ENCODE measurements at regions not wholly inside any gene's neighbourhood (a gene's known extent, or its start where the extent isn't known, plus 50 kb on each side); places are given as distances from the start of the nearest gene placed in this dataset.
"Not testable (repeated sequence)": the region's sequence is repeated elsewhere in the genome, so short reads cannot be mapped to it uniquely, and the experiment has no call there.

- peak; percentile 1 for DNase-seq
These were observed 1111.8 kb downstream of the TAF11L14 start for GRCh38 chr5:18745988-18746615.

- DNase-seq, result no peak
These were observed 1115.5 kb downstream of the TAF11L14 start for GRCh38 chr5:18749763-18750162.

- DNase-seq, result no peak
These were observed 1118.1 kb downstream of the TAF11L14 start for GRCh38 chr5:18752317-18752716.

- DNase-seq, result no peak
These were observed 1119.9 kb downstream of the TAF11L14 start for GRCh38 chr5:18754201-18754600.

- no peak for DNase-seq
These were observed 1127.5 kb downstream of the TAF11L14 start for GRCh38 chr5:18761801-18762200.

GRCh38 chr5:18764161-18764560, 1129.9 kb downstream of the TAF11L14 start:
- no peak for DNase-seq

- DNase-seq, result no peak
These were observed 1131.0 kb downstream of the TAF11L14 start for GRCh38 chr5:18765304-18765703.

GRCh38 chr5:18771097-18771610, 1136.9 kb downstream of the TAF11L14 start:
- no peak for DNase-seq

- DNase-seq, result no peak
These were observed 1138.2 kb downstream of the TAF11L14 start for GRCh38 chr5:18772475-18772874.

GRCh38 chr5:18778225-18778624, 1144.0 kb downstream of the TAF11L14 start:
- DNase-seq, result no peak

- DNase-seq, result no peak
These were observed 1155.1 kb downstream of the TAF11L14 start for GRCh38 chr5:18789218-18789998.

- no peak for DNase-seq
These were observed 1157.9 kb downstream of the TAF11L14 start for GRCh38 chr5:18792145-18792544.

GRCh38 chr5:18797222-18797621, 1163.0 kb downstream of the TAF11L14 start:
- DNase-seq, result no peak

GRCh38 chr5:18798058-18798457, 1163.8 kb downstream of the TAF11L14 start:
- DNase-seq, result no peak

GRCh38 chr5:18799482-18800128, 1165.3 kb downstream of the TAF11L14 start:
- DNase-seq, result no peak

- DNase-seq, result no peak
These were observed 1166.2 kb downstream of the TAF11L14 start for GRCh38 chr5:18800293-18801025.

GRCh38 chr5:18801413-18801812, 1167.2 kb downstream of the TAF11L14 start:
- DNase-seq, result not testable (repeated sequence)

GRCh38 chr5:18802336-18802735, 1168.1 kb downstream of the TAF11L14 start:
- DNase-seq, result no peak

GRCh38 chr5:18805376-18805775, 1171.1 kb downstream of the TAF11L14 start:
- no peak for DNase-seq

- DNase-seq, result no peak
These were observed 1173.2 kb downstream of the TAF11L14 start for GRCh38 chr5:18807256-18808149.

- no peak for DNase-seq
These were observed 1176.3 kb downstream of the CDH18 start for GRCh38 chr5:18811661-18812060.

- DNase-seq, result no peak
These were observed 1159.6 kb downstream of the CDH18 start for GRCh38 chr5:18828351-18828750.
